ENCODE measurements at regions not wholly inside any gene's neighbourhood (a gene's known extent, or its start where the extent isn't known, plus 50 kb on each side); places are given as distances from the start of the nearest gene placed in this dataset.
A peak's percentile ranks its signal among the peaks of the same experiment; 100 is the strongest.

DNA sequence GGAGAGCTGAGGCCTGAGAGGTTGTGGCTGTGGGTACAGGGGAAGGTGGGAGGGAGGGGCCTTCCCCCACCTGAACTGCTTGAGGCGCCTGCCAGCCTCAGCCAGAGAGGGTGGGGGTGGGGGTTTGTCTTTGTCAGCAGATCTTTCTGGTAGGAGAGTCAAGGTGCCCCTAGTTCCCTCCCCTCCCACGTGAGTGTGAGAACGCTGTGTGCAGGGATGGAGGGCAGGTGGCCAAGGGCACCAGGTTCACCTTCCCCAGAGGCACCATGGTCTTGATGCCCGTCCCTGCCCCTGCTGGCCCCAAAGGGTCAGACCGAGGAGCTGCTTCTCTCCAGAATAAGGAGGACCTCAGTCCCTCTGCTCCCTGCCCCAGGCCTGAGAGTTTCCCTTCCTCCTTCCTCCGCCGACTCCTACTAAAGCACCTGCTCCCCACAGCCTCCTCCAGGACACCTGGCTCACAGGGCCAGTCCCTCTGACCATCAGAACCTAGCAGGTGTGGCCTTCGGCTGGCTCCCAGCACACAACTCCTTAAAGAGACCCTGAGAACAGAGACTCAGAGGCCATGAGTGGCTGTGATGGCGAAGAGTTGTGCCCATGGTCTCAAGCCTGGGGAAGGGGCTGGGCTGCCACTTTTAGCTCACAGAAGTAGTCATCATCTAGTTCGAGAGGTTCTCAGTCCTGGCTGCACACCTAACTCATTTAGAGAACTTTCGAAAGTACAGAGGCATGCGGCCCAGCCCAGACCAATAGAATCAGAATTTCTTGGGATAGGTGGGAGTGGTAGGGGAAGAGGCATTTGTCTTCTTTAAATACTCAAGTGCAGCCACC, 113.2 kb upstream of the LHX1 start:
- Histone ChIP-seq H2AFZ (no peak overlapping the region), H3F3A (replicated peaks; ENCODE audit: low read depth) (no peaks in the 10 kb centered on the region), H3K4me3 (no peak overlapping the region), H3K9me2 (ENCODE audit: insufficient read depth) (no peaks in the 10 kb centered on the region), H3K79me2 (replicated peaks; ENCODE audit: insufficient read depth) (no peaks in the 10 kb centered on the region), H3K4me2 (no peak overlapping the region), H4K20me1 (replicated peaks; ENCODE audit: insufficient read depth) (no peaks in the 10 kb centered on the region), H3K27me3 (ENCODE audit: insufficient read depth) (no peaks in the 10 kb centered on the region), H3K27ac (ENCODE audit: low read depth) (no peak overlapping the region), H3K36me3 (ENCODE audit: insufficient read depth) (no peaks in the 10 kb centered on the region), H3K4me1 (ENCODE audit: insufficient read depth) (peaks cover 8% of the 10 kb centered on the region)
- Mint-ChIP-seq H3K27ac (peak overlapping the region; percentile 68; the same call in 1 of the 2 replicates), H3K4me1 (peaks cover 45% of the 10 kb centered on the region), H3K9me3 (no peaks in the 10 kb centered on the region), H3K36me3 (ENCODE audit: low read depth) (peaks cover 3% of the 10 kb centered on the region; the same call in 1 of the 3 replicates), H3K27me3 (ENCODE audit: insufficient read depth, low read depth, poor library complexity) (peaks cover 22% of the 10 kb centered on the region), H3K4me3 (no peak overlapping the region)
- TF ChIP-seq, protein P1, sequence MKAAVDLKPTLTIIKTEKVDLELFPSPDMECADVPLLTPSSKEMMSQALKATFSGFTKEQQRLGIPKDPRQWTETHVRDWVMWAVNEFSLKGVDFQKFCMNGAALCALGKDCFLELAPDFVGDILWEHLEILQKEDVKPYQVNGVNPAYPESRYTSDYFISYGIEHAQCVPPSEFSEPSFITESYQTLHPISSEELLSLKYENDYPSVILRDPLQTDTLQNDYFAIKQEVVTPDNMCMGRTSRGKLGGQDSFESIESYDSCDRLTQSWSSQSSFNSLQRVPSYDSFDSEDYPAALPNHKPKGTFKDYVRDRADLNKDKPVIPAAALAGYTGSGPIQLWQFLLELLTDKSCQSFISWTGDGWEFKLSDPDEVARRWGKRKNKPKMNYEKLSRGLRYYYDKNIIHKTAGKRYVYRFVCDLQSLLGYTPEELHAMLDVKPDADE (IDR thresholded peaks at IDR 0.05): no peak
- no peak for TF ChIP-seq ZNF114 (CRISPR knock-in tag; IDR thresholded peaks at IDR 0.05)
- no peak for TF ChIP-seq CREB1 (CRISPR knock-in tag; IDR thresholded peaks at IDR 0.05; ENCODE audit: low read depth)
- TF ChIP-seq, protein P2, sequence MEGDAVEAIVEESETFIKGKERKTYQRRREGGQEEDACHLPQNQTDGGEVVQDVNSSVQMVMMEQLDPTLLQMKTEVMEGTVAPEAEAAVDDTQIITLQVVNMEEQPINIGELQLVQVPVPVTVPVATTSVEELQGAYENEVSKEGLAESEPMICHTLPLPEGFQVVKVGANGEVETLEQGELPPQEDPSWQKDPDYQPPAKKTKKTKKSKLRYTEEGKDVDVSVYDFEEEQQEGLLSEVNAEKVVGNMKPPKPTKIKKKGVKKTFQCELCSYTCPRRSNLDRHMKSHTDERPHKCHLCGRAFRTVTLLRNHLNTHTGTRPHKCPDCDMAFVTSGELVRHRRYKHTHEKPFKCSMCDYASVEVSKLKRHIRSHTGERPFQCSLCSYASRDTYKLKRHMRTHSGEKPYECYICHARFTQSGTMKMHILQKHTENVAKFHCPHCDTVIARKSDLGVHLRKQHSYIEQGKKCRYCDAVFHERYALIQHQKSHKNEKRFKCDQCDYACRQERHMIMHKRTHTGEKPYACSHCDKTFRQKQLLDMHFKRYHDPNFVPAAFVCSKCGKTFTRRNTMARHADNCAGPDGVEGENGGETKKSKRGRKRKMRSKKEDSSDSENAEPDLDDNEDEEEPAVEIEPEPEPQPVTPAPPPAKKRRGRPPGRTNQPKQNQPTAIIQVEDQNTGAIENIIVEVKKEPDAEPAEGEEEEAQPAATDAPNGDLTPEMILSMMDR (conservative IDR thresholded peaks at IDR 0.05; ENCODE audit: low read depth in 2 of 2): no peak
- TF ChIP-seq POLR2AphosphoS5 (IDR thresholded peaks at IDR 0.05; ENCODE audit: low read depth): no peak
- TF ChIP-seq, protein P3, sequence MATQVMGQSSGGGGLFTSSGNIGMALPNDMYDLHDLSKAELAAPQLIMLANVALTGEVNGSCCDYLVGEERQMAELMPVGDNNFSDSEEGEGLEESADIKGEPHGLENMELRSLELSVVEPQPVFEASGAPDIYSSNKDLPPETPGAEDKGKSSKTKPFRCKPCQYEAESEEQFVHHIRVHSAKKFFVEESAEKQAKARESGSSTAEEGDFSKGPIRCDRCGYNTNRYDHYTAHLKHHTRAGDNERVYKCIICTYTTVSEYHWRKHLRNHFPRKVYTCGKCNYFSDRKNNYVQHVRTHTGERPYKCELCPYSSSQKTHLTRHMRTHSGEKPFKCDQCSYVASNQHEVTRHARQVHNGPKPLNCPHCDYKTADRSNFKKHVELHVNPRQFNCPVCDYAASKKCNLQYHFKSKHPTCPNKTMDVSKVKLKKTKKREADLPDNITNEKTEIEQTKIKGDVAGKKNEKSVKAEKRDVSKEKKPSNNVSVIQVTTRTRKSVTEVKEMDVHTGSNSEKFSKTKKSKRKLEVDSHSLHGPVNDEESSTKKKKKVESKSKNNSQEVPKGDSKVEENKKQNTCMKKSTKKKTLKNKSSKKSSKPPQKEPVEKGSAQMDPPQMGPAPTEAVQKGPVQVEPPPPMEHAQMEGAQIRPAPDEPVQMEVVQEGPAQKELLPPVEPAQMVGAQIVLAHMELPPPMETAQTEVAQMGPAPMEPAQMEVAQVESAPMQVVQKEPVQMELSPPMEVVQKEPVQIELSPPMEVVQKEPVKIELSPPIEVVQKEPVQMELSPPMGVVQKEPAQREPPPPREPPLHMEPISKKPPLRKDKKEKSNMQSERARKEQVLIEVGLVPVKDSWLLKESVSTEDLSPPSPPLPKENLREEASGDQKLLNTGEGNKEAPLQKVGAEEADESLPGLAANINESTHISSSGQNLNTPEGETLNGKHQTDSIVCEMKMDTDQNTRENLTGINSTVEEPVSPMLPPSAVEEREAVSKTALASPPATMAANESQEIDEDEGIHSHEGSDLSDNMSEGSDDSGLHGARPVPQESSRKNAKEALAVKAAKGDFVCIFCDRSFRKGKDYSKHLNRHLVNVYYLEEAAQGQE (IDR thresholded peaks at IDR 0.05; ENCODE audit: unreplicated experiment): no peak
- TF ChIP-seq JUNB (IDR thresholded peaks at IDR 0.05; ENCODE audit: unreplicated experiment): no peak
- TF ChIP-seq, protein P4, sequence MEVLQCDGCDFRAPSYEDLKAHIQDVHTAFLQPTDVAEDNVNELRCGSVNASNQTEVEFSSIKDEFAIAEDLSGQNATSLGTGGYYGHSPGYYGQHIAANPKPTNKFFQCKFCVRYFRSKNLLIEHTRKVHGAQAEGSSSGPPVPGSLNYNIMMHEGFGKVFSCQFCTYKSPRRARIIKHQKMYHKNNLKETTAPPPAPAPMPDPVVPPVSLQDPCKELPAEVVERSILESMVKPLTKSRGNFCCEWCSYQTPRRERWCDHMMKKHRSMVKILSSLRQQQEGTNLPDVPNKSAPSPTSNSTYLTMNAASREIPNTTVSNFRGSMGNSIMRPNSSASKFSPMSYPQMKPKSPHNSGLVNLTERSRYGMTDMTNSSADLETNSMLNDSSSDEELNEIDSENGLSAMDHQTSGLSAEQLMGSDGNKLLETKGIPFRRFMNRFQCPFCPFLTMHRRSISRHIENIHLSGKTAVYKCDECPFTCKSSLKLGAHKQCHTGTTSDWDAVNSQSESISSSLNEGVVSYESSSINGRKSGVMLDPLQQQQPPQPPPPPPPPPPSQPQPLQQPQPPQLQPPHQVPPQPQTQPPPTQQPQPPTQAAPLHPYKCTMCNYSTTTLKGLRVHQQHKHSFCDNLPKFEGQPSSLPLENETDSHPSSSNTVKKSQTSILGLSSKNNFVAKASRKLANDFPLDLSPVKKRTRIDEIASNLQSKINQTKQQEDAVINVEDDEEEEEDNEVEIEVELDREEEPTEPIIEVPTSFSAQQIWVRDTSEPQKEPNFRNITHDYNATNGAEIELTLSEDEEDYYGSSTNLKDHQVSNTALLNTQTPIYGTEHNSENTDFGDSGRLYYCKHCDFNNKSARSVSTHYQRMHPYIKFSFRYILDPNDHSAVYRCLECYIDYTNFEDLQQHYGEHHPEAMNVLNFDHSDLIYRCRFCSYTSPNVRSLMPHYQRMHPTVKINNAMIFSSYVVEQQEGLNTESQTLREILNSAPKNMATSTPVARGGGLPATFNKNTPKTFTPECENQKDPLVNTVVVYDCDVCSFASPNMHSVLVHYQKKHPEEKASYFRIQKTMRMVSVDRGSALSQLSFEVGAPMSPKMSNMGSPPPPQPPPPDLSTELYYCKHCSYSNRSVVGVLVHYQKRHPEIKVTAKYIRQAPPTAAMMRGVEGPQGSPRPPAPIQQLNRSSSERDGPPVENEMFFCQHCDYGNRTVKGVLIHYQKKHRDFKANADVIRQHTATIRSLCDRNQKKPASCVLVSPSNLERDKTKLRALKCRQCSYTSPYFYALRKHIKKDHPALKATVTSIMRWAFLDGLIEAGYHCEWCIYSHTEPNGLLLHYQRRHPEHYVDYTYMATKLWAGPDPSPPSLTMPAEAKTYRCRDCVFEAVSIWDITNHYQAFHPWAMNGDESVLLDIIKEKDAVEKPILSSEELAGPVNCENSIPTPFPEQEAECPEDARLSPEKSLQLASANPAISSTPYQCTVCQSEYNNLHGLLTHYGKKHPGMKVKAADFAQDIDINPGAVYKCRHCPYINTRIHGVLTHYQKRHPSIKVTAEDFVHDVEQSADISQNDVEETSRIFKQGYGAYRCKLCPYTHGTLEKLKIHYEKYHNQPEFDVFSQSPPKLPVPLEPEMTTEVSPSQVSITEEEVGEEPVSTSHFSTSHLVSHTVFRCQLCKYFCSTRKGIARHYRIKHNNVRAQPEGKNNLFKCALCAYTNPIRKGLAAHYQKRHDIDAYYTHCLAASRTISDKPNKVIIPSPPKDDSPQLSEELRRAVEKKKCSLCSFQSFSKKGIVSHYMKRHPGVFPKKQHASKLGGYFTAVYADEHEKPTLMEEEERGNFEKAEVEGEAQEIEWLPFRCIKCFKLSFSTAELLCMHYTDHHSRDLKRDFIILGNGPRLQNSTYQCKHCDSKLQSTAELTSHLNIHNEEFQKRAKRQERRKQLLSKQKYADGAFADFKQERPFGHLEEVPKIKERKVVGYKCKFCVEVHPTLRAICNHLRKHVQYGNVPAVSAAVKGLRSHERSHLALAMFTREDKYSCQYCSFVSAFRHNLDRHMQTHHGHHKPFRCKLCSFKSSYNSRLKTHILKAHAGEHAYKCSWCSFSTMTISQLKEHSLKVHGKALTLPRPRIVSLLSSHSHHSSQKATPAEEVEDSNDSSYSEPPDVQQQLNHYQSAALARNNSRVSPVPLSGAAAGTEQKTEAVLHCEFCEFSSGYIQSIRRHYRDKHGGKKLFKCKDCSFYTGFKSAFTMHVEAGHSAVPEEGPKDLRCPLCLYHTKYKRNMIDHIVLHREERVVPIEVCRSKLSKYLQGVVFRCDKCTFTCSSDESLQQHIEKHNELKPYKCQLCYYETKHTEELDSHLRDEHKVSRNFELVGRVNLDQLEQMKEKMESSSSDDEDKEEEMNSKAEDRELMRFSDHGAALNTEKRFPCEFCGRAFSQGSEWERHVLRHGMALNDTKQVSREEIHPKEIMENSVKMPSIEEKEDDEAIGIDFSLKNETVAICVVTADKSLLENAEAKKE (CRISPR knock-in tag; IDR thresholded peaks at IDR 0.05): no peak
- TF ChIP-seq EZH2phosphoT487 (IDR thresholded peaks at IDR 0.05; ENCODE audit: unreplicated experiment): no peak
- TF ChIP-seq EZH2 (IDR thresholded peaks at IDR 0.05; ENCODE audit: low read depth, unreplicated experiment): no peak
- no peak for TF ChIP-seq STAT1 (IDR thresholded peaks at IDR 0.05; ENCODE audit: unreplicated experiment)
- TF ChIP-seq ZNF331 (CRISPR knock-in tag; IDR thresholded peaks at IDR 0.05; ENCODE audit: low read depth): no peak
- TF ChIP-seq NANOG (IDR thresholded peaks at IDR 0.05; ENCODE audit: borderline replicate concordance): no peak
- no peak for DNase-seq (ENCODE audit: low spot score)
- ATAC-seq: peak; percentile 11; the same call in 1 of the 3 replicates

Measured in GM23338 (cell line).